ENCODE measurements at regions not wholly inside any gene's neighbourhood (a gene's known extent, or its start where the extent isn't known, plus 50 kb on each side); places are given as distances from the start of the nearest gene placed in this dataset.

DNA sequence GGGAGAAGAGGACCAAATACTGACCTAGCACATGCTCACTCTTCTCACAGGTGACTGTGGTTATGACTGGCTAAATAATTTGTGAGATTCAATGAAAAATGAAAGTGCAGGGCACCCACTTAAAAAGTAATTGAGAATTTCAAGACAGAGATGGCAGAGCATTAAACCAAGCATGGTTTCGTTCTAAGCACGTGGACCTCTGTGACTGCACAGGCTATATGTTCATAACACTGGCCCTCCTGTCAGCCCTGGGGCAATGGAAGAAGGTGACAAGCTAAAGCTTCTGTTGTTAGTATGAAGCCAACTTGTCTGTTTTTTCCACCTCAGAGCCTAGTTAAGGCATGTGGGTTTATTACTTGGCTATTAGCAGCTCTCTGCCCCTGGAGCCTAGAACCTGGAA, 130.9 kb downstream of the FASLG start:
- no peak overlapping the region for H3K4me3 ChIP-seq (ENCODE audit: low read length)
- no peaks in the 10 kb centered on the region for H3K36me3 ChIP-seq (replicated peaks; ENCODE audit: insufficient read depth, low read length)
- H3K9me2 ChIP-seq (replicated peaks; ENCODE audit: insufficient read depth, low read length) = no peaks in the 10 kb centered on the region
- no peaks in the 10 kb centered on the region for H3K4me1 ChIP-seq (ENCODE audit: low read length)
- H3K9ac ChIP-seq (ENCODE audit: low read length) = no peak overlapping the region
- H3K27ac ChIP-seq (ENCODE audit: low read length) = no peak overlapping the region
- H3K79me2 ChIP-seq (ENCODE audit: low read length) = no peaks in the 10 kb centered on the region
- peak; percentile 21 for DNase-seq
- H3K27me3 ChIP-seq (replicated peaks; ENCODE audit: insufficient read depth, low read length) = no peaks in the 10 kb centered on the region; the same call in 1 of the 2 replicates
- H3K9me3 ChIP-seq (replicated peaks; ENCODE audit: insufficient read depth, low read length) = no peaks in the 10 kb centered on the region
- no peak overlapping the region for H2AFZ ChIP-seq (ENCODE audit: low read length)
- no peaks in the 10 kb centered on the region for H3F3A ChIP-seq (ENCODE audit: insufficient read depth, low read length)
- TF ChIP-seq, protein P1, sequence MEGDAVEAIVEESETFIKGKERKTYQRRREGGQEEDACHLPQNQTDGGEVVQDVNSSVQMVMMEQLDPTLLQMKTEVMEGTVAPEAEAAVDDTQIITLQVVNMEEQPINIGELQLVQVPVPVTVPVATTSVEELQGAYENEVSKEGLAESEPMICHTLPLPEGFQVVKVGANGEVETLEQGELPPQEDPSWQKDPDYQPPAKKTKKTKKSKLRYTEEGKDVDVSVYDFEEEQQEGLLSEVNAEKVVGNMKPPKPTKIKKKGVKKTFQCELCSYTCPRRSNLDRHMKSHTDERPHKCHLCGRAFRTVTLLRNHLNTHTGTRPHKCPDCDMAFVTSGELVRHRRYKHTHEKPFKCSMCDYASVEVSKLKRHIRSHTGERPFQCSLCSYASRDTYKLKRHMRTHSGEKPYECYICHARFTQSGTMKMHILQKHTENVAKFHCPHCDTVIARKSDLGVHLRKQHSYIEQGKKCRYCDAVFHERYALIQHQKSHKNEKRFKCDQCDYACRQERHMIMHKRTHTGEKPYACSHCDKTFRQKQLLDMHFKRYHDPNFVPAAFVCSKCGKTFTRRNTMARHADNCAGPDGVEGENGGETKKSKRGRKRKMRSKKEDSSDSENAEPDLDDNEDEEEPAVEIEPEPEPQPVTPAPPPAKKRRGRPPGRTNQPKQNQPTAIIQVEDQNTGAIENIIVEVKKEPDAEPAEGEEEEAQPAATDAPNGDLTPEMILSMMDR (IDR thresholded peaks at IDR 0.05; ENCODE audit: low read length) = no peak
- no peak for TF ChIP-seq EZH2 (optimal IDR thresholded peaks at IDR 0.05; ENCODE audit: low read depth, low read length)
- no peak for TF ChIP-seq EZH2phosphoT487 (IDR thresholded peaks at IDR 0.05; ENCODE audit: low read length)
- H3K4me2 ChIP-seq (ENCODE audit: low read depth, low read length) = no peak overlapping the region
- no peaks in the 10 kb centered on the region for H4K20me1 ChIP-seq (ENCODE audit: insufficient read depth, low read length)

DNA sequence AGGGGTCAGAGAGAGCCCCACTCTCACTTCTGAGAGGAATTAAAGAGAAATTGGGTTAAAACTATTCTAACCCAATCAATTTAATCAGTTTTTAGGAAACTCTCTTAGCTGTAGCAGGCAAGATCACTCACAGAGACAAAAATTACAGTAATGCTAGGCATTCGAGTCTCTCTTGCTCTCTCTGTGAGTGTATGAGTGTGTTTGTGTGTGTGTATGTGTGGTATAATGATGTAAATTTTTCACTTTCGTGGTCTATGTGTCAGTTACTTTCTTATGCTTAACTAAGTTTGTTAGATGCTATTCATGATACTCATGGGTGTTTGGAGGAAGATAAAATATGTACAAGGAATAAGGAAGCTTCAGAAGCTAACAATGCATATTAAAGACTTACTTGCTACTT, 131.3 kb downstream of the FASLG start:
- Histone ChIP-seq H3K36me3 (replicated peaks; ENCODE audit: insufficient read depth, low read length) (no peaks in the 10 kb centered on the region), H3K27me3 (replicated peaks; ENCODE audit: insufficient read depth, low read length) (no peaks in the 10 kb centered on the region; the same call in 1 of the 2 replicates), H3F3A (ENCODE audit: insufficient read depth, low read length) (no peaks in the 10 kb centered on the region), H3K9ac (ENCODE audit: low read length) (no peak overlapping the region), H3K4me1 (ENCODE audit: low read length) (no peaks in the 10 kb centered on the region), H3K4me3 (ENCODE audit: low read length) (no peak overlapping the region), H3K9me2 (replicated peaks; ENCODE audit: insufficient read depth, low read length) (no peaks in the 10 kb centered on the region), H3K27ac (ENCODE audit: low read length) (no peak overlapping the region), H3K9me3 (replicated peaks; ENCODE audit: insufficient read depth, low read length) (no peaks in the 10 kb centered on the region), H3K4me2 (ENCODE audit: low read depth, low read length) (no peak overlapping the region), H2AFZ (ENCODE audit: low read length) (no peak overlapping the region), H3K79me2 (ENCODE audit: low read length) (no peaks in the 10 kb centered on the region), H4K20me1 (ENCODE audit: insufficient read depth, low read length) (no peaks in the 10 kb centered on the region)
- DNase-seq = no peak
- TF ChIP-seq EZH2 (optimal IDR thresholded peaks at IDR 0.05; ENCODE audit: low read depth, low read length) (no peak), EZH2phosphoT487 (IDR thresholded peaks at IDR 0.05; ENCODE audit: low read length) (no peak)
- TF ChIP-seq, protein P1 (IDR thresholded peaks at IDR 0.05; ENCODE audit: low read length) = no peak

DNA sequence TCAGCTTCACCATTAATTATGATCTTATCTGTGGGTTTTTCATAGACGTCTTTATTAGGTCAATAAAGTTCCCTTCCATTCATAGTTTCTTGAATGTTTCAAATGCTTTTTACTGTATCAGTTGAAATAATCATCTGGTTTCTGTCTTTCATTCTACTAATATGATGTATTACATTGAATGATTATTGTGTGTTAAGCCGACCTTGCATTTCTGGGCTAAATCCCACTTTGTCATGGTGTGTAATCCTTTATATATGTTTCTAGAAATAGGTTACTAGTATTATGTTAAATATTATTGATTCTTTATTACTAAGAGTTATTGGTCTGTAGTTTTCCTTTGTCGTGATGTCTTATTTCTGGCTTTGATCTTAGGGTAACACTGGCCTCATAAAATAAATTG, 134.9 kb downstream of the FASLG start:
- Histone ChIP-seq H3K27me3 (replicated peaks; ENCODE audit: insufficient read depth, low read length) (no peaks in the 10 kb centered on the region; the same call in 1 of the 2 replicates), H3K9ac (ENCODE audit: low read length) (no peak overlapping the region), H3K9me3 (replicated peaks; ENCODE audit: insufficient read depth, low read length) (no peaks in the 10 kb centered on the region), H3K9me2 (replicated peaks; ENCODE audit: insufficient read depth, low read length) (no peaks in the 10 kb centered on the region), H3K79me2 (ENCODE audit: low read length) (no peaks in the 10 kb centered on the region), H2AFZ (ENCODE audit: low read length) (no peak overlapping the region), H3F3A (ENCODE audit: insufficient read depth, low read length) (no peaks in the 10 kb centered on the region), H3K27ac (ENCODE audit: low read length) (no peak overlapping the region), H3K4me1 (ENCODE audit: low read length) (no peaks in the 10 kb centered on the region), H4K20me1 (ENCODE audit: insufficient read depth, low read length) (no peaks in the 10 kb centered on the region), H3K4me2 (ENCODE audit: low read depth, low read length) (no peak overlapping the region), H3K4me3 (ENCODE audit: low read length) (no peak overlapping the region), H3K36me3 (replicated peaks; ENCODE audit: insufficient read depth, low read length) (no peaks in the 10 kb centered on the region)
- TF ChIP-seq, protein P1 (IDR thresholded peaks at IDR 0.05; ENCODE audit: low read length) = no peak
- TF ChIP-seq EZH2 (optimal IDR thresholded peaks at IDR 0.05; ENCODE audit: low read depth, low read length) (no peak), EZH2phosphoT487 (IDR thresholded peaks at IDR 0.05; ENCODE audit: low read length) (no peak)
- no peak for DNase-seq

All from MM.1S (cell line).